T47D (cell line): ENCODE measurements at regions not wholly inside any gene's neighbourhood (a gene's known extent, or its start where the extent isn't known, plus 50 kb on each side); places are given as distances from the start of the nearest gene placed in this dataset.
"Not testable (repeated sequence)": the region's sequence is repeated elsewhere in the genome, so short reads cannot be mapped to it uniquely, and the experiment has no call there.

Experiments used
- DNase-seq, 2 experiments: peaks; one replicate each; pipeline versions ENCODE4 v3.0.0 to v3.0.0-alpha.2; 2011 to 2012; ENCODE audit warnings: low read depth in 1 of 2, low spot score in 1 of 2
- JUND ChIP-seq: IDR thresholded peaks from 2 replicates; pipeline ENCODE4 v1.6.1; 2012; ENCODE audit warnings: low read depth
- in situ Hi-C: cut with HindIII; loops from 2 replicates; pipeline ENCODE4 v1.10.0; 2016; ENCODE audit warnings: low sequenced_read_pairs, low pct_unique_long_range_greater_than_20kb

DNA sequence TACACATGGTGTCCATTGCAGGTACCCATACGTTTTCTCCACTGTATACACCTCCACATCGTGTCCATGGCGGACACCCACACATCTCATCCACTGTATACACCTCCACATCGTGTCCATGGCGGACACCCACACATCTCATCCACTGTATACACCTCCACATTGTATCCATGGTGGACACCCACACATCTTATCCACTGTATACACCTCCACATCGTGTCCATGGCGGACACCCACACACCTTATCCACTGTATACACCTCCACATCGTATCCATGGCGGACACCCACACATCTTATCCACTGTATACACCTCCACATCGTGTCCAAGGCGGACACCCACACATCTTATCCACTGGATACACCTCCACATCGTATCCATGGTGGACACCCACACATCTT, 50.4 kb upstream of the TTC34 start:
- in situ Hi-C loops, DNase-seq: not testable (repeated sequence)

DNA sequence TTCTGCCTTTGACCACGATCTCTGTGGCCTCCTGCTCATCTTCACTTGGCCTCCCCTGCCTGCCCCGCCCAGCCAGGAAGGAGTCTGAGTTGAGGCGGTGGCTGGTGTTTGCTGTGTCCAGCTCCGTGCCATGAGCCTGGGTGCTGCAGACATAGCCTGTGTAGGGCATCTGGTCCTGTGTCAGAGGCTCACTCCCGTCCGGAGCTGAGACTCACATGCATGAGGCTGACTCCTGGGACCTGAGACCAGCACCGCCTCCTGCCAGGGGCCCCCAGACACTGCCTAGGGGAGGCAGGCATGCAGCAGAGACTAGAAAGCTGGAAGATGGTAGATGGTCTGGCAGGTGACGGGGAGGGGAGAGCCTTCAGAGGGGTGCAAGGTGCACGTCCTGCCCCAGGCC, 52.2 kb upstream of the TTC34 start:
- in situ Hi-C loops: no loop called here

DNA sequence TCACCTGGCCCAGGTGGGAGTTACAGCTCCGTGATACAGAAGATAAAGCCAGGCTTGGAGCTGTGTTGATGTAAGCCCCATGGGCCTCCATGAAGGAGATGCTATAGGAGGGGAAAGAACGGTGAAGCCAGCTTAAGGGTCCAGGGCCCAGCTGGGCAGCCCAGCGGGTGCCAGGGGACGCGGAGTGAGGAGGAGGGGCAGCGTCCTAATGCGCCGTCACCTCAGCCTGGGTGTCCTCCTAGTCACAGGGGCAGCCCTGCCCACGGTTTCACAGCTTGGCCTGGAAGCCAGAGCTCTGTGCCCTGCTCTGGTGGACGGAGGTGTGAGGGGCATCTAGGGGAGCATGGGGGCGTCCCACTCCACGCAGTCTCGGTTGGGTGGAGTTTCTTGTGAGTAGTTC, 52.7 kb upstream of the TTC34 start:
- in situ Hi-C loops: no loop called here
- DNase-seq: no peak
- no peak for TF ChIP-seq JUND

More for the DNA sequence above, 52.2 kb upstream of the TTC34 start:
- no peak for DNase-seq
- TF ChIP-seq JUND: no peak

DNA sequence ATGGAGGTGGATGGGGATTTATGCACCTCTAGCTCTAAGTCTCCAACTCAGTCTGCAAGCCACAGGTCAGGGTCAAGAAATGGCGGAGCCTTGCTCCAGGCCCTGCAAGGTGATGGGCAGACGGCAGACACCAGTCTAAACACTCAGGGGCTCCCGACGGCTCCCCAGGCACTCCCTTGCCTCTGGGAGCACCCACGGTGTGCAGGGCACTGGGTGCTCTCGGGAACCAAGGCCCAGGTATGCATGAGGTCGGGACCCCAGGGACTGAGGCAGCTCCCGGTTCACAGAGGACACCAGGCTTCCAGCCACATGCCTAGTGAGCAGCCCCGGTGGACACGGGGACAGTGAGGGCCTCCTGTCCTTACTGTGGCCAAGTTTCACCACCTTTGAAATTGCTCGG, 53.1 kb upstream of the TTC34 start:
- in situ Hi-C loops: no loop called here
- no peak for DNase-seq
- no peak for TF ChIP-seq JUND

DNA sequence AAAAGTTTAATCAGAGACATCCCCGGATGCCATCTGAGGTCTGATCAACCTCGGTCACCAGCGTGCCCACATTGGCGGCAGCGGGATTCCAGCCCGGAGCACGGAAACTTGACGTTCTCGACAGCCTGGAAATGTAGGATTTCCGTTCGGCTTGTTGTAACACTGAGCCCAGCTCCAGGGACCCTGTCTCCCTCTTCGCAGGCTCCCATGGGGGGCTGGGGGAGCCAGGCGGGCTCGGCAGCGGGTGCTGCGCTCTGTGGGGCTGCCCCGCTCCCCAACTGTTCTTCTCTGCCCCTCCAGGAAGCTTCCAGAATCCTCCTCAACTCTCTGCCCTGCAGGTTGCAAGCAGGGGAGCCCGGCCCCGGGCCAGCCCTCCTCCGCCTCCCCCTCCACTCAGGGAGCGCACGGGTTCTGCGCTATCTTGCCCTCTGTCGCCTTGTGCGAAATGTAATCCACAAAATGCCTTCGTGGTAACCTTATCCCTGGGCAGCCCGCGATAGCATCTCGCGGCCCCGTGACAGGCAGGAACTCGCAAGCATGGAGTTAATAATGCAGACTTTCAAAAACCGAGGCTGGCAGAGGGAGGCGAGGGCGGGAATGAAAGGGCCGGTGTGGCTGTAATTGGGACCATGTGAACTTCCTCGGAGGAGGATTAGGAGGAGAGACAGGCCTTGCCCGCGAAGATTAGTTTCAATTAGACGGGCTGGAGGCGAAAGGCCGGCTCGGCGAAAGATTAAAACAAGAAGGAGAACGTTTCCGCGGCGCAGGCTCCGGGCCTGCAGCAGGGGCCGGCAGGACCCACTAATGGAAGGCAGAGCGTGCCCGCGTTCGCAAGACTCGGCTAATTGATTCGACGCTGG, 53.9 kb upstream of the TTC34 start:
- no peak for TF ChIP-seq JUND
- DNase-seq: no peak

DNA sequence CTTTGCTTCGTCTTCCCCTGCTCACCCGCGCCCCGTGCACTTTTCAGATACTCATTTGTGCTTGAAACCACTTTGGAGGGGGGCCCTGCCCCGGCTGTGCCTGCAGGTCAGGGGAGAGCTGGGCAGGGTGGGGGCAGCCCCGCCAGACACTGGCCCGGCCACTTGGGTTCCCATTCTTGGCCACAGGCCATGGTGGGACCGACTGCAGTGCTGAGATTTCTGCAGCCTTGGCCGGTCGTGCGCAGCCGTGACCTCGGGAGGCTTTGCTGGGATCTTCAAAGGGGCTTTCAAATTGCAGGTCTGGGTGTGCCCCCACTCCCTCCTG, 54.5 kb upstream of the TTC34 start:
- TF ChIP-seq JUND: no peak
- no peak for DNase-seq
- in situ Hi-C loops: no loop called here

More for the DNA sequence above, 53.9 kb upstream of the TTC34 start:
- in situ Hi-C loops: no loop called here

DNA sequence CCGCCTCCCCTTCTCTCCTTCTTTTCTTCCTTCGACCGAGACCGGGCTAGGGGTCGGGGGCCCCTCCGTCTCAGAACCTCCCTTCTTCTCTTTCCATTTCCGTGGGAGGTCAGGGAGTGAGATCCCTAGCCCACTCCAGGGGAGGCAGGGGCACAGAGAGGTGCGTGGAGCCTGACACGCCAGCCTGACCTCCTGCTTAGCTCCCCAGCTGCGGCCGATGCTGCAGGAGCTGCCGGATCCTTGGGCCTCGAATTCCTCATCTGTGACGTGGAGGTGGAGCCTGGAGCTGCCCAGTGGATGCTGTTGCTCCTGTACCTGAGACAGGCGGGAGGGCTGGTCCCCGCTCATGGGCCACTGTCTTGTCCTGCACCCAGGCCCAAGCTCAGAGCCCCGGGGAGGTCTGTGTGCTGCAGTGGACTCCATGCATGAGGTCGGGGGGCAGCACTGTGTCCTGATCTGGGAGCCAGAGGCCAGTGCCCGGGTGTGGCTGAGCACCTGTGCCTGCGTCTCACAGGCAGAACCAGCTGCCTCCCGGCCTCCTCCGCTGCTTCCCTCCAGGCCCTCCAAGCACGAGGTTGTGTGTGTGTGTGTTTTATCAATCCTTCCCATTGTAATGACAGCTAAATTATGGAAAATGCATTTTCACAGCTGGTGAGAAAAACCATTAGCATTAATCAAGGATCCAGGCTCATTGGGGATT, 55.3 kb upstream of the TTC34 start:
- no peak for TF ChIP-seq JUND
- in situ Hi-C loops: no loop called here

DNA sequence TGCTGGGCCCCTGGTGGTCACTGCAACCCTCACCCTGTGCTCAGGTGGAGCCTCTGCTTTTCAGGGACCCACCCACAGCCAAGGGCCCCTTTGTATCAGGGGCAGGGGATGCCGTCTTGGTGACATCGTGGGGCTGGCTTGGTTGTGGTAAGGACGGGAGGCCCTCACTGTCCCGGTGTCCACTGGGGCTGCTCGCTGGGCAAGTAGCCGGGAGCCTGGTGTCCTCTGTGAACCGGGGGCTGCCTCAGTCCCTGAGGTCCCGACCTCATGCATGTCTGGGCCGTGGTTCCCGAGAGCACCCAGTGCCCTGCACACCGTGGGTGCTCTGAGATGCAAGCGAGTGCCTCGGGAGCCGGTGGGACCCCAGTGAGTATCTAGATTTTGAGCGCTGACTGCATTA, 56.0 kb upstream of the TTC34 start:
- DNase-seq: no peak
- in situ Hi-C loops: no loop called here
- no peak for TF ChIP-seq JUND

More for the DNA sequence above, 55.3 kb upstream of the TTC34 start:
- DNase-seq: no peak

DNA sequence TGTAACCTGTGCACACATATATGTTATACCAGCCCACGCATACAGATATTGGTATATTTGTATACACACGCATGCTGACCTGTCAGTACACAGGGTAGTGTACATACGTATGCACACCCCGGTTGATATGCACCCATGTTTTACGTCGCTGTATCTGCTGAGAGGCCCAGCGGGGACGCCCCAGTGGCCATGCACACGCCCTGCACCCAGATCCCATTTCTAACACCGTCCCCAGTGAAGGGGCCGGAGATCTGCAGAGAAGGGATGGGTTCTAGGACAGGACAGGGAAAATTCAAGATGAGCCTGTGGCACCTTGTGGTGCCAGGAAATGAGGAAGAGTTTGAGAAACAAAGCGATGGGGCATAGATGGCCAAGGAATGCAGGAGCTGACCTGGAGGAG, 57.2 kb upstream of the TTC34 start:
- in situ Hi-C loops: no loop called here
- no peak for TF ChIP-seq JUND
- DNase-seq: no peak

DNA sequence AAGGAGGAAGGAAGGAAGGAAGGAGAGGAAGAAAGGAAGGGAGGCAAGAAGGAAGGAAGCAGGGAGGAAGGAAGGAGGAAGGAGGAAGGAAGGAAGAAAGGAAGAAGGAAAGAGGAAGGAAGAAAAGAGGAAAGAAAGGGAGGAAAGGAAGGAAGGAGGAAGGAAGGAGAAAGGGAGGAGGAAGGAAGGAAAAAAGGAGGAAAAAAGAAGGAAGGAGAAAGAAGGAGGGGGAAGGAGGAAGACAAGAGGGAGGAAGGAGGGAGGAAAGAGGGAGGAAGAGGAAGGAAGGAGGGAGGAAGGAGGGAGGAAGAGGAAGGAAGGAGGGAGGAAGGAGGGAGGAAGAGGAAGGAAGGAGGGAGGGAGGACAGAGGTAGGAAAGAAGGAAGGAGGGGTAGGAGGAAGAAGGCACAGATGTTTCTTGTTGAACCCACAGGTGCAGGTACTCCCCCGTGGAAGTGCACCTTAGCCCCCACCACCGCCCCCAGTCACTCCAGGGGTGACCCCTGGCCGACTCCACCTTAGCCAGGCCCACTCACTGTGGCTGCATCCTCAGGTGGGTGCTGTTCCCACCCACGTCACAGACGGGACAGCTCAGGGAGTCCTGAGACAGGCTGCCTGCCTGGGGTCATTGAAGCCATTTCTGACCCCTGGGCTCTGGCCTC, 57.9 kb upstream of the TTC34 start:
- no peak for TF ChIP-seq JUND
- DNase-seq: no peak
- in situ Hi-C loops: no loop called here

DNA sequence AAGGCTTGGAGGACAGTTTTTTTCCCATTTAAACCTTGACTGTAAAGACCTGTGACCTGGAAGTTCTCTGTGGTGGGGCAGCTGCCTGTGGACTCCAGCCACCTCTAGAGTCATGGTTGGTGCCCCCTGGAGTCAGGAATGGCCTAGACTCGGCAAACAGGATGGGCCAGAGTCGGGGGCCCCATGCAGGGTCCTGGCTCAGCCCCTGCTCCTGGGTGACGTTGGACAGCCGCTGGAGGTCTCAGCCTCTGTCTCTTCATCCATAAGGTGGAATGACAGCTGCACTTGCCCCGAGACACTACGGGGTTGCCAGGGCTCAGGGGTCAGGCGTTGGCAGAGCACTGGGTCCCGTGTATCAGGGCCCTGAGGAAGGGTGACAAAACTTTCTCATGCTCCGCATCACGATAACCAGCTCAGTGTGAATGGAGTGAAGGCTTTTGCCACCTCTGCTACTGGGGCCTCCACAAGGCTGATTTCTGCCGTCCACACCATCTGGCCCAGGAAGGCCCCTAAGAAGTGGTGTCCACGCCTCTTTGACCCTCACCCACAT, 58.5 kb upstream of the TTC34 start:
- DNase-seq: no peak
- in situ Hi-C loops: no loop called here
- TF ChIP-seq JUND: no peak

DNA sequence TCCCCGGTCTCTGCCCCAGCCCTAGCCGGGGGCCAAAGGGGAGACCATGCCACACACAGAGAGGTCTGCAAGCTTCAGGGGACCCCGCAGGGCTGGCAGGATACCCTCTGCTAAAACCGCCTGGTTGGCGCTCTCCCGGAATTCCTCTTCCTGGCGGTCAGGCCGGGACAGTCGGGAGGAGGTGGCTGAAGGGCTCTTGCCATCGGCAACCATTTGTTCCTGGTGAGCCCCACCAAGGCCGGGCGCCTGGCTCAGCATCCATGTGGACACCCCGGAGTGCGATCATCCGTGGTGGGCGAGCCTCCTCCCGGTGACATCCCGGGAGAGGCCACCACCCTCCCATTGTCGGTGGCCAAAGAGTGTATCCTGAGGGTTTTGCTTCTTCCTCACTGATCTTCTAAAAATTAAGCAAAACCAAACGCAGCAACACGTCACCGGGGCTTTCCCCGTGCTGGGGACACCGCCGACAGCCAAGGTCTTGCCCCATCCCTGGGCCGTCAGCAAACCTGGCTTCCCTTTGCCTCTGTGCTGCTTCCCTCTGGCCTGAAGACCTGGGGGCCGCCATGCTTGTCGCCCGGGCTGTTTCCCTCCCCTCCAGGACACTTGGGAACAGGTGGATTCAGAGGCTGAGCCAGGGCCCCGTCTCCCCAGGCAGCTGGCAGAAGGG, 59.1 kb upstream of the TTC34 start:
- no peak for TF ChIP-seq JUND
- no peak for DNase-seq
- in situ Hi-C loops: no loop called here
